Endothelial cell of umbilical vein (primary cell): ENCODE measurements at regions not wholly inside any gene's neighbourhood (a gene's known extent, or its start where the extent isn't known, plus 50 kb on each side); places are given as distances from the start of the nearest gene placed in this dataset.

Experiments used
- BruUV-seq: library from RNA; stranded (reverse); fragments of 400-500 nt; replicated peaks from 2 replicates; lab custom pipeline; 2021; lab: Mats Ljungman, UMichigan
- CTCF ChIA-PET: fragments of 300-600, 350-600 bp; sonication (Branson Sonifier 250); formaldehyde crosslinking; loops from one replicate; lab custom pipeline; 2021; ENCODE audit warnings: antibody characterized with exemption, inconsistent platforms; lab: Charles Lee
- POLR2A ChIA-PET: fragments of 300-600, 350-600 bp; sonication (Branson Sonifier 250); formaldehyde crosslinking; loops from one replicate; lab custom pipeline; 2021; ENCODE audit warnings: antibody characterized with exemption, inconsistent platforms; lab: Charles Lee
- DNase-seq: peaks from one replicate; pipeline ENCODE4 v3.0.0-alpha.2; 2011; ENCODE audit warnings: low read depth, low spot score
- FAIRE-seq: peaks from 2 replicates; lab custom pipeline; 2011; peaks lifted over from hg19 to GRCh38; lab: Jason Lieb, UNC
- H2AFZ ChIP-seq: 2 replicates; pipeline ENCODE4 v1.6.0; 2012; ENCODE audit warnings: low read depth, low read length, control low read depth, inconsistent platforms
- H3K27ac ChIP-seq: 2 replicates; pipeline ENCODE4 v1.5.1; 2011; ENCODE audit warnings: low read depth, mild to moderate bottlenecking, control low read depth, low read length, moderate library complexity; ENCODE audit not compliant: insufficient read depth
- H3K27me3 ChIP-seq, 2 experiments: 2 replicates each; pipeline versions ENCODE4 v1.6.0 to v1.6.1; 2011; ENCODE audit warnings: low read length in 2 of 2, mixed read lengths in 1 of 2; ENCODE audit not compliant: control insufficient read depth in 2 of 2, insufficient read depth in 2 of 2
- H3K36me3 ChIP-seq, 2 experiments: 2 replicates in 1 of 2; 3 replicates in 1 of 2; pipeline ENCODE4 v1.5.1; 2011; ENCODE audit warnings: low read length in 2 of 2, mild to moderate bottlenecking in 1 of 2, moderate library complexity in 1 of 2; ENCODE audit not compliant: control insufficient read depth in 2 of 2, insufficient read depth in 2 of 2; ENCODE audit errors: extremely low read depth in 1 of 2
- H3K4me1 ChIP-seq: 3 replicates; pipeline ENCODE4 v1.5.1; 2011; ENCODE audit warnings: mild to moderate bottlenecking, low read length; ENCODE audit not compliant: control insufficient read depth, insufficient read depth; ENCODE audit errors: extremely low read depth
- H3K4me2 ChIP-seq: 2 replicates; pipeline ENCODE4 v1.6.1; 2011; ENCODE audit warnings: low read length, control low read depth, mixed read lengths; ENCODE audit not compliant: insufficient read depth
- H3K4me3 ChIP-seq, 3 experiments: fragments of 200-600 bp in 1 of 3; sonication (generic), shearing (Covaris generic) in 1 of 3; replicated peaks in 1 of 3; 2 replicates each; pipeline ENCODE4 v1.5.1; 2011 to 2016; ENCODE audit warnings: control low read depth in 3 of 3, low read length in 3 of 3, mild to moderate bottlenecking in 2 of 3, inconsistent platforms in 1 of 3, low read depth in 1 of 3, moderate library complexity in 1 of 3; ENCODE audit not compliant: insufficient read depth in 1 of 3
- H3K79me2 ChIP-seq: 2 replicates; pipeline ENCODE4 v1.6.0; 2012; ENCODE audit warnings: low read length, inconsistent platforms; ENCODE audit not compliant: control insufficient read depth, insufficient read depth
- H3K9ac ChIP-seq: replicated peaks from 2 replicates; pipeline ENCODE3; 2011; ENCODE audit warnings: low read length, control low read depth; ENCODE audit not compliant: insufficient read depth; ENCODE audit errors: extremely low read depth
- H3K9me1 ChIP-seq: replicated peaks from 3 replicates; pipeline ENCODE4 v1.6.0; 2011; ENCODE audit warnings: mild to moderate bottlenecking, low read length; ENCODE audit not compliant: control insufficient read depth, insufficient read depth; ENCODE audit errors: extremely low read depth
- H3K9me3 ChIP-seq: replicated peaks from 2 replicates; pipeline ENCODE4 v1.5.1; 2012; ENCODE audit warnings: low read length, inconsistent platforms; ENCODE audit not compliant: control insufficient read depth, insufficient read depth
- H4K20me1 ChIP-seq: replicated peaks from 2 replicates; pipeline ENCODE3; 2011; ENCODE audit warnings: mild to moderate bottlenecking, low read length; ENCODE audit not compliant: control insufficient read depth, insufficient read depth; ENCODE audit errors: extremely low read depth
- EZH2 ChIP-seq: IDR thresholded peaks from 2 replicates; pipeline ENCODE4 v1.6.1; 2012; ENCODE audit warnings: borderline replicate concordance, low read depth, mild to moderate bottlenecking, moderate library complexity, low read length, inconsistent platforms; ENCODE audit not compliant: severe bottlenecking
- FOS ChIP-seq: IDR thresholded peaks from 2 replicates; pipeline ENCODE4 v1.6.1; 2011; ENCODE audit warnings: mild to moderate bottlenecking, low read length, moderate library complexity, borderline replicate concordance; ENCODE audit not compliant: insufficient read depth
- GATA2 ChIP-seq: IDR thresholded peaks from 2 replicates; pipeline ENCODE4 v1.7.0; 2011; ENCODE audit warnings: low read depth, mild to moderate bottlenecking, moderate library complexity, mixed read lengths, low read length; ENCODE audit not compliant: insufficient read length, insufficient read depth
- JUN ChIP-seq: IDR thresholded peaks from 2 replicates; pipeline ENCODE4 v1.6.1; 2011; ENCODE audit warnings: borderline replicate concordance, low read depth; ENCODE audit not compliant: insufficient read length, insufficient read depth
- MYC ChIP-seq: IDR thresholded peaks from one replicate; pipeline ENCODE4 v1.6.1; 2011; ENCODE audit warnings: mild to moderate bottlenecking, low read depth, low read length
- POLR2A ChIP-seq: IDR thresholded peaks from 2 replicates; pipeline ENCODE4 v1.6.1; 2012; ENCODE audit warnings: low read depth, mild to moderate bottlenecking, control low read depth, low read length
- POLR2AphosphoS5 ChIP-seq: IDR thresholded peaks from 2 replicates; pipeline ENCODE4 v1.6.1; 2012; ENCODE audit warnings: low read depth, mild to moderate bottlenecking, control low read depth, low read length, moderate library complexity; ENCODE audit not compliant: insufficient read depth
- dilution Hi-C: fragments of 300-500 bp; cut with MboI; formaldehyde crosslinking; loops from one replicate; pipeline ENCODE4 v1.15.0; 2019; ENCODE audit warnings: low sequenced_read_pairs; ENCODE audit not compliant: extremely low pct_ligation_motif_present
- intact Hi-C: fragments of 100-400 bp; cut with micrococcal nuclease; formaldehyde crosslinking; loops from one replicate; pipeline ENCODE4 v1.10.0; 2022
- TF ChIP-seq, protein P1 (sequence below), 2 donors: IDR thresholded peaks; 1 replicate in 1 of 2; 2 replicates in 1 of 2; pipeline ENCODE4 v1.5.1; 2011; ENCODE audit warnings: low read length in 2 of 2, mild to moderate bottlenecking in 2 of 2, moderate library complexity in 2 of 2, control low read depth in 1 of 2, inconsistent platforms in 1 of 2, low read depth in 1 of 2; ENCODE audit not compliant: insufficient read depth in 1 of 2; ENCODE audit errors: extremely low read depth in 1 of 2
- TF ChIP-seq, protein P2 (sequence below): IDR thresholded peaks from 2 replicates; pipeline ENCODE4 v1.6.1; 2011; ENCODE audit not compliant: insufficient read depth, insufficient read length

DNA sequence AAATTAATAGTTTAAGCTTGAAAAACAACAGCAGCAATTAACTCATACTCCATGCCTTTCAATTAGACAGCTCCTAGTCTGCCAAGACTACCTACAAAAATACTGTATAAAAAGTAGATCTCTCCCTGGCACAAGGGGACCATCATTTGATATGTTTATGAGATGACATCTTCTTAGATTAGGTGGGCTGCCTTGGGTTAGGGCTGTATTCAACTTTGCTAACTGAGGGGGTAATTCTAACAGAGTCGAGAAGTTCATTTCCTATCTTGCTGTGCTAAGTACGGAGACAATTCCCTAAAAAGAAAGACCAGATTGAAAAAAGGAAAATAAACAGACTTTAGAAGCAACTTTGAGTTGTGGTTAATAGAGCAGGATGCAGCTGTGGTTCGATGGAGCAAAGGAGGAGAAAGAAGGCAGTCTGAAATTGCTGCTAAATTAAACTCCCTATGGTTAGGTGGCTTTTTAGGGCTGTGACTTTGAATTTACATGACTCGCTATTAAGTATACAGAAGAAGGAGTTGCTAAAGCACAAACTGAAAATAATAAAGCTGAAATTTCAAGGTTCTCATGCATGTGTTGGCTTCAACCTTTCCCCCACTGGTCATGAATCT is 75.4 kb downstream of the CDC7 start:
- Histone ChIP-seq H3K36me3 (no peaks in the 10 kb centered on the region), H3K4me3 (no peak overlapping the region), H3K27me3 (no peaks in the 10 kb centered on the region), H3K4me2 (no peak overlapping the region), H4K20me1 (no peaks in the 10 kb centered on the region), H3K9ac (no peak overlapping the region), H3K9me3 (no peaks in the 10 kb centered on the region), H3K79me2 (no peaks in the 10 kb centered on the region), H3K9me1 (no peaks in the 10 kb centered on the region), H3K4me1 (peaks cover 11% of the 10 kb centered on the region), H3K27ac (no peak overlapping the region), H2AFZ (no peak overlapping the region)
- ChIA-PET POLR2A (no interaction called here), CTCF (interaction anchor here (1.4 to 1.7 kb wide), 3 partner anchors 10 to 14 kb away, joined by 4 to 7 read pairs (median 7); no protein-coding TSS in a partner anchor)
- dilution Hi-C loops (no loop called here), intact Hi-C loops (no loop called here)
- no TSS peak for BruUV-seq
- no peak for TF ChIP-seq FOS
- TF ChIP-seq MYC = no peak
- TF ChIP-seq GATA2 = no peak
- TF ChIP-seq, protein P1, sequence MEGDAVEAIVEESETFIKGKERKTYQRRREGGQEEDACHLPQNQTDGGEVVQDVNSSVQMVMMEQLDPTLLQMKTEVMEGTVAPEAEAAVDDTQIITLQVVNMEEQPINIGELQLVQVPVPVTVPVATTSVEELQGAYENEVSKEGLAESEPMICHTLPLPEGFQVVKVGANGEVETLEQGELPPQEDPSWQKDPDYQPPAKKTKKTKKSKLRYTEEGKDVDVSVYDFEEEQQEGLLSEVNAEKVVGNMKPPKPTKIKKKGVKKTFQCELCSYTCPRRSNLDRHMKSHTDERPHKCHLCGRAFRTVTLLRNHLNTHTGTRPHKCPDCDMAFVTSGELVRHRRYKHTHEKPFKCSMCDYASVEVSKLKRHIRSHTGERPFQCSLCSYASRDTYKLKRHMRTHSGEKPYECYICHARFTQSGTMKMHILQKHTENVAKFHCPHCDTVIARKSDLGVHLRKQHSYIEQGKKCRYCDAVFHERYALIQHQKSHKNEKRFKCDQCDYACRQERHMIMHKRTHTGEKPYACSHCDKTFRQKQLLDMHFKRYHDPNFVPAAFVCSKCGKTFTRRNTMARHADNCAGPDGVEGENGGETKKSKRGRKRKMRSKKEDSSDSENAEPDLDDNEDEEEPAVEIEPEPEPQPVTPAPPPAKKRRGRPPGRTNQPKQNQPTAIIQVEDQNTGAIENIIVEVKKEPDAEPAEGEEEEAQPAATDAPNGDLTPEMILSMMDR (IDR thresholded peaks at IDR 0.05; ENCODE audit: extremely low read depth in 1 of 2, insufficient read depth in 1 of 2, low read depth in 1 of 2, low read length in 2 of 2) = no peak
- no peak for TF ChIP-seq POLR2AphosphoS5
- TF ChIP-seq, protein P2, sequence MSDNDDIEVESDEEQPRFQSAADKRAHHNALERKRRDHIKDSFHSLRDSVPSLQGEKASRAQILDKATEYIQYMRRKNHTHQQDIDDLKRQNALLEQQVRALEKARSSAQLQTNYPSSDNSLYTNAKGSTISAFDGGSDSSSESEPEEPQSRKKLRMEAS = no peak
- TF ChIP-seq EZH2 = no peak
- TF ChIP-seq JUN = no peak
- TF ChIP-seq POLR2A = no peak
- DNase-seq (peak; percentile 29), FAIRE-seq (peak; percentile 4)
